ENCODE measurements at regions not wholly inside any gene's neighbourhood (a gene's known extent, or its start where the extent isn't known, plus 50 kb on each side); places are given as distances from the start of the nearest gene placed in this dataset.

DNA sequence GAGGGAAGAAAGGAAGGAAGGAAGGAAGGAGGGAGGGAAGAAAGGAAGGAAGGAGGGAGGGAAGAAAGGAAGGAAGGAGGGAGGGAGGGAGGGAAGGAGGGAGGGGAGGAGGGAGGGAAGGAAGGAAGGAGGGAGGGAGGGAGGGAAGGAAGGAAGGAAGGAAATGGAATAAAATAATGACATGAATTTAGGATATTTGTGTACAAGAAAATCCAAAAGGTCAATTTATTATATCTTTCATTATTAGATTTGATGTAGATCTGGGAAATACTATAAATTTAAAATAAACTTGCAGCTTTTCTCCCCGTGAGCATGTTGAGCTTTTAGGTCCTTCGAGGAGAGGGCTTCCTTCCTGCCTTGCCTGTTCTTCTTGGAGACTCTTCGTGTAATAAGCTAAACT is 398.6 kb upstream of the NRP1 start:
- Histone ChIP-seq H3K4ac (replicated peaks; ENCODE audit: insufficient read length, low read depth, low read length) (no peak overlapping the region), H3K9me3 (ENCODE audit: insufficient read depth in 2 of 2, low read depth in 1 of 2, low read length in 1 of 2) (no peaks in the 10 kb centered on the region; a peak in 1 of 4 replicates), H3K79me1 (ENCODE audit: low read depth, low read length) (no peaks in the 10 kb centered on the region), H3K79me2 (ENCODE audit: control insufficient read depth in 1 of 2, insufficient read depth in 2 of 2, low read length in 2 of 2) (no peaks in the 10 kb centered on the region), H2BK5ac (ENCODE audit: low read depth, low read length) (no peak overlapping the region), H3K36me3 (ENCODE audit: control insufficient read depth in 2 of 4, insufficient read depth in 4 of 4, low read length in 3 of 4) (no peaks in the 10 kb centered on the region), H4K5ac (ENCODE audit: insufficient read length, low read depth, low read length) (no peak overlapping the region), H2AK5ac (ENCODE audit: low read depth, low read length) (no peak overlapping the region), H3K27me3 (replicated peaks in 1 of 4; ENCODE audit: control insufficient read depth in 3 of 4, extremely low read depth in 1 of 4, insufficient read depth in 3 of 4, low read length in 3 of 4) (no peaks in the 10 kb centered on the region), H2BK12ac (ENCODE audit: low read depth, low read length) (no peak overlapping the region), H2AFZ (ENCODE audit: low read length) (no peak overlapping the region), H3K18ac (ENCODE audit: extremely low read depth, low read length) (no peak overlapping the region), H3K4me3 (ENCODE audit: extremely low read depth in 1 of 4, insufficient read depth in 2 of 4, low read depth in 3 of 4, low read length in 4 of 4) (no peak overlapping the region), H4K91ac (replicated peaks; ENCODE audit: insufficient read length, low read length) (no peak overlapping the region), H3K4me1 (replicated peaks in 1 of 4; ENCODE audit: control insufficient read depth in 3 of 4, insufficient read depth in 4 of 4, low read length in 3 of 4) (no peaks in the 10 kb centered on the region), H3K14ac (ENCODE audit: insufficient read length) (no peak overlapping the region), H3K27ac (ENCODE audit: low read depth, low read length) (no peak overlapping the region), H3K23ac (ENCODE audit: insufficient read length) (no peak overlapping the region), H3K23me2 (ENCODE audit: low read depth, low read length) (no peaks in the 10 kb centered on the region), H3K9ac (replicated peaks in 1 of 4; ENCODE audit: extremely low read depth in 1 of 4, low read depth in 3 of 4, low read length in 3 of 4) (no peak overlapping the region), H3K56ac (replicated peaks; ENCODE audit: insufficient read length, low read depth, low read length) (no peak overlapping the region), H4K8ac (ENCODE audit: extremely low read depth, insufficient read depth, low read length) (no peak overlapping the region), H2BK15ac (ENCODE audit: low read length) (no peak overlapping the region), H3K4me2 (ENCODE audit: insufficient read depth in 1 of 2, low read depth in 2 of 2, low read length in 2 of 2) (no peak overlapping the region), H4K20me1 (replicated peaks in 1 of 2; ENCODE audit: control insufficient read depth in 1 of 2, insufficient read depth in 2 of 2, low read length in 2 of 2) (no peaks in the 10 kb centered on the region), H2BK20ac (ENCODE audit: low read length) (no peak overlapping the region), H2BK120ac (replicated peaks; ENCODE audit: low read depth, low read length) (no peak overlapping the region)
- ChIA-PET CTCF (ENCODE audit: partially characterized antibody) (no interaction called here), POLR2A (ENCODE audit: partially characterized antibody) (no interaction called here)
- no peak for TF ChIP-seq SP4 (IDR thresholded peaks at IDR 0.05; ENCODE audit: low read length)
- no peak for TF ChIP-seq FOSL1 (IDR thresholded peaks at IDR 0.05; ENCODE audit: insufficient read depth, low read depth, low read length)
- DNase-seq (ENCODE audit: low read depth in 1 of 2, low spot score in 2 of 2) (no peak), FAIRE-seq (no peak)
- 96% methylated on average over 3 of the region's 3 CpGs; no CpG with 5 or more reads in 1 of the 2 experiments for WGBS, 2 experiments (ENCODE audit: extremely low coverage in 1 of 2, insufficient coverage in 1 of 2, insufficient read length in 1 of 2, insufficient replicate concordance in 2 of 2, low coverage in 1 of 2, low lambda C conversion rate in 2 of 2, missing lambda C conversion rate in 1 of 2)

Measured in H1 (cell line).